ENCODE measurements at regions not wholly inside any gene's neighbourhood (a gene's known extent, or its start where the extent isn't known, plus 50 kb on each side); places are given as distances from the start of the nearest gene placed in this dataset.

GRCh38 chr2:23199115-23199918, 185.7 kb upstream of the KLHL29 start:
- FAIRE-seq (peak; percentile 72), DNase-seq (ENCODE audit: extremely low spot score, insufficient read length, low read depth) (no peak)

GRCh38 chr2:23200068-23200786, 184.8 kb upstream of the KLHL29 start:
- FAIRE-seq (no peak), DNase-seq (ENCODE audit: extremely low spot score, insufficient read length, low read depth) (no peak)

- DNase-seq (ENCODE audit: extremely low spot score, insufficient read length, low read depth) (no peak), FAIRE-seq (no peak)
These were observed 184.2 kb upstream of the KLHL29 start for GRCh38 chr2:23200787-23201114.

GRCh38 chr2:23203383-23203782, 181.6 kb upstream of the KLHL29 start:
- FAIRE-seq, result no peak

GRCh38 chr2:23204685-23205242, 180.2 kb upstream of the KLHL29 start:
- FAIRE-seq, result no peak
- DNase-seq (ENCODE audit: extremely low spot score, insufficient read length, low read depth), result no peak

More at GRCh38 chr2:23203383-23203782, 181.6 kb upstream of the KLHL29 start:
- no peak for DNase-seq (ENCODE audit: extremely low spot score, insufficient read length, low read depth)

- FAIRE-seq (no peak), DNase-seq (ENCODE audit: extremely low spot score, insufficient read length, low read depth) (no peak)
These were observed 178.3 kb upstream of the KLHL29 start for GRCh38 chr2:23206650-23207049.

- FAIRE-seq, result no peak
- DNase-seq (ENCODE audit: extremely low spot score, insufficient read length, low read depth), result no peak
These were observed 177.1 kb upstream of the KLHL29 start for GRCh38 chr2:23207871-23208270.

- DNase-seq (ENCODE audit: extremely low spot score, insufficient read length, low read depth) (no peak), FAIRE-seq (no peak)
These were observed 176.6 kb upstream of the KLHL29 start for GRCh38 chr2:23208339-23208738.

- no peak for FAIRE-seq
- no peak for DNase-seq (ENCODE audit: extremely low spot score, insufficient read length, low read depth)
These were observed 175.9 kb upstream of the KLHL29 start for GRCh38 chr2:23209059-23209458.

GRCh38 chr2:23211987-23212583, 172.9 kb upstream of the KLHL29 start:
- DNase-seq (ENCODE audit: extremely low spot score, insufficient read length, low read depth), result no peak
- no peak for FAIRE-seq

- DNase-seq (ENCODE audit: extremely low spot score, insufficient read length, low read depth) (no peak), FAIRE-seq (no peak)
These were observed 171.8 kb upstream of the KLHL29 start for GRCh38 chr2:23213196-23213595.

- FAIRE-seq, result no peak
- no peak for DNase-seq (ENCODE audit: extremely low spot score, insufficient read length, low read depth)
These were observed 170.0 kb upstream of the KLHL29 start for GRCh38 chr2:23215016-23215415.

- no peak for FAIRE-seq
- no peak for DNase-seq (ENCODE audit: extremely low spot score, insufficient read length, low read depth)
These were observed 165.3 kb upstream of the KLHL29 start for GRCh38 chr2:23219666-23220065.

- FAIRE-seq (no peak), DNase-seq (ENCODE audit: extremely low spot score, insufficient read length, low read depth) (no peak)
These were observed 164.4 kb upstream of the KLHL29 start for GRCh38 chr2:23220513-23221094.

- FAIRE-seq, result no peak
- no peak for DNase-seq (ENCODE audit: extremely low spot score, insufficient read length, low read depth)
These were observed 163.7 kb upstream of the KLHL29 start for GRCh38 chr2:23221236-23221635.

- DNase-seq (ENCODE audit: extremely low spot score, insufficient read length, low read depth), result no peak
- no peak for FAIRE-seq
These were observed 163.1 kb upstream of the KLHL29 start for GRCh38 chr2:23221901-23222300.

- no peak for FAIRE-seq
- no peak for DNase-seq (ENCODE audit: extremely low spot score, insufficient read length, low read depth)
These were observed 154.1 kb upstream of the KLHL29 start for GRCh38 chr2:23230885-23231284.

- DNase-seq (ENCODE audit: extremely low spot score, insufficient read length, low read depth), result no peak
- no peak for FAIRE-seq
These were observed 153.1 kb upstream of the KLHL29 start for GRCh38 chr2:23231865-23232264.

- DNase-seq (ENCODE audit: extremely low spot score, insufficient read length, low read depth), result no peak
- FAIRE-seq, result no peak
These were observed 149.7 kb upstream of the KLHL29 start for GRCh38 chr2:23235292-23235691.

- FAIRE-seq, result no peak
These were observed 149.2 kb upstream of the KLHL29 start for GRCh38 chr2:23235736-23236135.

GRCh38 chr2:23237147-23237546, 147.8 kb upstream of the KLHL29 start:
- FAIRE-seq (no peak), DNase-seq (ENCODE audit: extremely low spot score, insufficient read length, low read depth) (no peak)

More at GRCh38 chr2:23235736-23236135, 149.2 kb upstream of the KLHL29 start:
- no peak for DNase-seq (ENCODE audit: extremely low spot score, insufficient read length, low read depth)

All from GM18507 (cell line).